ENCODE measurements at regions not wholly inside any gene's neighbourhood (a gene's known extent, or its start where the extent isn't known, plus 50 kb on each side); places are given as distances from the start of the nearest gene placed in this dataset.

DNA sequence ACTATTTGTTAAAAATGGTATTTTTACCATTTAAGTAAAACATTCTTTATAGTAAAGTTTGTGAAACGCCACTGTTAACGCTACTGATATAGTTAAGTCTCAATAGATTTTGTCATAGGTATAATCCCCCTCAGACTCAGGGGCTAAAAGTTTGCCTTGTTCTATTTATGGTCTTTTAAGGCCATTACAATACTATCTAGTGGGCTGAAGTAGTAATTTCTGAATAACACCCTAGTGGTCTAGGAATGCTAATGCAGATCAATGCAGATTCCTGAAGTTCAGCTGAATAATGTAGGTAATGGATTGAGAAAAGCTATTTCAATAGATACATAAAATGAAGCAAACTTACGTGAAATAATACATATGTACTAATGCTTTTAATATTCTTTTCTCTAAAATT is 989.3 kb upstream of the NOVA1 start:
- TF ChIP-seq, protein P1, sequence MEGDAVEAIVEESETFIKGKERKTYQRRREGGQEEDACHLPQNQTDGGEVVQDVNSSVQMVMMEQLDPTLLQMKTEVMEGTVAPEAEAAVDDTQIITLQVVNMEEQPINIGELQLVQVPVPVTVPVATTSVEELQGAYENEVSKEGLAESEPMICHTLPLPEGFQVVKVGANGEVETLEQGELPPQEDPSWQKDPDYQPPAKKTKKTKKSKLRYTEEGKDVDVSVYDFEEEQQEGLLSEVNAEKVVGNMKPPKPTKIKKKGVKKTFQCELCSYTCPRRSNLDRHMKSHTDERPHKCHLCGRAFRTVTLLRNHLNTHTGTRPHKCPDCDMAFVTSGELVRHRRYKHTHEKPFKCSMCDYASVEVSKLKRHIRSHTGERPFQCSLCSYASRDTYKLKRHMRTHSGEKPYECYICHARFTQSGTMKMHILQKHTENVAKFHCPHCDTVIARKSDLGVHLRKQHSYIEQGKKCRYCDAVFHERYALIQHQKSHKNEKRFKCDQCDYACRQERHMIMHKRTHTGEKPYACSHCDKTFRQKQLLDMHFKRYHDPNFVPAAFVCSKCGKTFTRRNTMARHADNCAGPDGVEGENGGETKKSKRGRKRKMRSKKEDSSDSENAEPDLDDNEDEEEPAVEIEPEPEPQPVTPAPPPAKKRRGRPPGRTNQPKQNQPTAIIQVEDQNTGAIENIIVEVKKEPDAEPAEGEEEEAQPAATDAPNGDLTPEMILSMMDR (IDR thresholded peaks at IDR 0.05; ENCODE audit: low read depth, low read length), result no peak
- TF ChIP-seq POLR2A (IDR thresholded peaks at IDR 0.05; ENCODE audit: extremely low read depth, insufficient read length) (no peak), MYC (IDR thresholded peaks at IDR 0.05; ENCODE audit: low read depth, low read length) (no peak)
